GM18507 (cell line): ENCODE measurements at regions not wholly inside any gene's neighbourhood (a gene's known extent, or its start where the extent isn't known, plus 50 kb on each side); places are given as distances from the start of the nearest gene placed in this dataset.

Source experiments
- DNase-seq: peaks from one replicate; pipeline ENCODE4 v3.0.0; 2011; ENCODE audit warnings: low read depth; ENCODE audit not compliant: insufficient read length; ENCODE audit errors: extremely low spot score
- FAIRE-seq: peaks from 2 replicates; lab custom pipeline; 2011; peaks lifted over from hg19 to GRCh38; lab: Jason Lieb, UNC

DNA sequence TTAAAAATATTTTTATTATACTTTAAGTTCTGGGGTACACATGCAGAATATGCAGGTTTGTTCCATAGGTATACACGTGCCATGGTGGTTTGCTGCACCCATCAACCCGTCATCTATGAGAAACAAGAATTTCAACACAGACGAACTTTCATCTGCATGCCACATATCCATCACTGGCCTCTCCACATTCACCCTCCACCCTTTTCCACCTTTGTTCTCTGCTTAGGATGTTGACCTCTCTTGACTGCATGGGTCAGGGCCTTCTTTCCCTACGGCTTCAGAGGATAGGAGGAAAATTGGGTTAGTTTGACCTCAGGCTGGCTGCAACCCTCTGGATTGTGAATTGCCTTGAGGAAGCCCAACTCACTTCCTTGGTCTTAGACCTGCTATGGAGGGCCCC is 260.9 kb downstream of the MREG start:
- DNase-seq = no peak
- FAIRE-seq = no peak

- DNase-seq = no peak
- FAIRE-seq = no peak
Observed at GRCh38 chr2:215751911-215752272, 261.5 kb downstream of the MREG start.

- DNase-seq (no peak), FAIRE-seq (no peak)
Observed at GRCh38 chr2:215751200-215751910, 262.0 kb downstream of the MREG start.

- FAIRE-seq = no peak
Observed at GRCh38 chr2:215750763-215751162, 262.6 kb downstream of the MREG start.

GRCh38 chr2:215749092-215749957 is 264.0 kb downstream of the MREG start:
- DNase-seq (no peak), FAIRE-seq (no peak)

More at GRCh38 chr2:215750763-215751162, 262.6 kb downstream of the MREG start:
- DNase-seq = no peak

- DNase-seq = no peak
- no peak for FAIRE-seq
Observed at GRCh38 chr2:215748446-215748845, 264.9 kb downstream of the MREG start.

DNA sequence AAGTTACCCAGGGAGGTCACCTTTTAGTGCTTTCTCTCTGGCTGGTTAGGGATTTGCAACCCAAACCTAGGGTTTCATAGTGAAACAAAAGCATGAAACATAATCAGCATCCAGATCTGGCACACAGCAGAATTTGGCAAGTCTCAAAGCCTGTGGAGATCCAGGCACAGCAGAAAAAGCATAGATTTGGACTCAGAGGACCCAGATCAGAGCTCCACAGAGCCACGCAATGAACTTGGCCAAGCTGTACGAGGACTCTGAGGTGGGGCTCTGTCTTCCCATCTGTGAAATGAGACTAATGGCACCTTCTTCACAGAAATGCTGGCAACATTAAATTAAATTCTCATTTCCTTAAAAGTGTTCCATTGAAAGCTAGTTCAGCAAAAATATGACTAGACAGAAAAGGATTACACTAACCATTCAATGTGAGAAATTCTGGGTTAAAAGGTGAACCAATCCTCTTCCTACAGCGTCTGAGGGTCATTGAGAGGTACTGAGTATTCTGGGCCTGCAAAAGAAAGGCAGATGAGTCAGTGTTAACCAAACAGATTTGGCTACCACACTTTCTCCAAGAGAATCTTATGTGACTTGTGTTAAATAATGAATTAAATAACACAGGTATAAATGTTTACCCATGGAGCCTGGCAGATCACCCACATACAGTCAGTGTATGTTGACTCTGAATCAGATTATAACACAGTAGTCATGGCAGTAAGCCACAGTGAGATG is 266.3 kb downstream of the MREG start:
- DNase-seq (no peak), FAIRE-seq (no peak)

DNA sequence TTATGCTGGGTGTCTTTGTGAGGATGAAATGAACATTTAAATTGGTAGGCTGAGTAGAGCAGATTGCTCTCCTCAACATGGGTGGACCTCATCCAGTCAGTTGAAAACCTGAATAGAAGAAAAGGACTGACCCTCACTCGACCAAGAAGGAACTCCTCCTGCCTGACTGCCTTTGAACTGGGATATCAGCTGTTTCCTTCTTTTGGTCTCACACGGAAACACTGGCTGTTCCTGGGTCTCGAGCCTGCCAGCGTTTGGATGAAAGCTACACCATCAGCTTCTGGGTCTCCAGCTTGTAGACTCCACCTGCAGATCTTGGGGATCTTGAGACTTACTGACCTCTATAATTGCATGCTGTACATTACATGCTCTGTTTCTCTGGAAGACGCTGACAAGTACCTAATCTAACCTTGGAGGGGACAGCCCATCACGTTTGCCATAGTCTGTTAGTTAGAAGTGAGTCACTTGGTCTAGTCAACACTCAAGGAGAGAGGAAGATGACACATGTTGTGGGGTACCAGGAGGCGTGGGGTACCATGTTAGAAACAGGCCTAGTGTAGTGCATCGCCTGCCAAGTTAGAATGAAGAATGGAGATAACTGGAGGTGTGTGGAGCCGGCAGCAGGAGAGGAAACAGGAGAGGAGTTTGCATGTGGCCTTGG is 267.0 kb downstream of the MREG start:
- DNase-seq (no peak), FAIRE-seq (no peak)

- DNase-seq (no peak), FAIRE-seq (no peak)
Observed at GRCh38 chr2:215745331-215745730, 268.0 kb downstream of the MREG start.

GRCh38 chr2:215744514-215744913 is 268.8 kb downstream of the MREG start:
- DNase-seq (no peak), FAIRE-seq (no peak)

DNA sequence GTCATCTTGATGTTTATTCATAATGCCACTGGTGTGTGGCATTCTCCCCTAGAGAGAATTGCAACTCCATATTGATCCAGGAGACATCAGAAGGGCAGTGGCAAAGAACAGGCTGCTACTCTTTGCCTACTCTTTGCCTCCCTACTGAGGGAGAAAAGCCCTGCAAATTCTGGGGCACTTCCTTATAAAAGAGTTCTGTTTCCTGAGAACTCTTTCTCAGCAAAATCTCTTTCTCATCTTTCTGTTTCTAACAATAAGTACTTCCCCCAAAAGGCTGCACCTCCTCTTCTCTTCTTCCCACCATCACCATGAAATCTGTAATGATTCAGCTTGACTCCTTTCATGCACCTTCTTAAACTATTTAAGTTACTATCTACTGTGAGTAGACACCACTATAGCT is 270.3 kb downstream of the MREG start:
- DNase-seq (no peak), FAIRE-seq (no peak)

DNA sequence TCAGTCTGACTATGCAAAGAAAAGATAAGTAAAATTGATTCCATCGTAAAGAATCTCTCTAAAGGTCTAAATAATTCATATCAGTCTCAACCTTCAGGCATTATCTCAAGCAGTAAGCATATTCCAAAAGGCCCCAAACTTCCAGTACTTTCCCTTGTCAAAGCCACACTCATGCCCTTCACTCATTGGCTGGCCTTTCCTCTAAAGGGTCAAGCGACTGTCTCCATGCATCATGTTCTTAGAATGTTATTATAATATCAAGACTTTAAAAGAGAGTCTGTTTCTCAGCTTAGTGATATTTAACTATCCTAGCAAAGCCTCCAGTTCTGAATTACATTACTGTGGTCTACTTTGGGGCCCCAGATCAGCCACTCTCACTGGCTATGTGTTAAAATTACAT is 271.3 kb downstream of the MREG start:
- FAIRE-seq (no peak), DNase-seq (no peak)

DNA sequence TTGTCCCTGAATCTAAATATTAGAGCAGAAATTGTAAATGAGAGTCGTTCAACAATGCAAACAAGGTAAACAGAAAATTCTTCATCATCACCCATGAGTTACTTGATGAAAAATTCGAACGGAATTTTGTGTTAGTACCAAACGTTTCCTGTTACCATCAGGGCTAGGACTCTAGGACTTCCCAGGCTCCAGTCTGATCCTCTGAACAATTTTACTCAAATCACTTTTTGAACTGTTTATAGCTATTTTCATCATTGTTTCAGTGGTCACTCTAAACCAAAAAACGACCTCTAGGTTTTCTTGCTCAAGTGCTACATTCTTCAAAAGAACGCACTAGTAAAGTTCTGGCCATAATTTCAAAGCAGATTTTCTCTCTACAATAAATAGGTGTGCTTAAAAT is 273.3 kb downstream of the MREG start:
- FAIRE-seq = no peak
- no peak for DNase-seq

DNA sequence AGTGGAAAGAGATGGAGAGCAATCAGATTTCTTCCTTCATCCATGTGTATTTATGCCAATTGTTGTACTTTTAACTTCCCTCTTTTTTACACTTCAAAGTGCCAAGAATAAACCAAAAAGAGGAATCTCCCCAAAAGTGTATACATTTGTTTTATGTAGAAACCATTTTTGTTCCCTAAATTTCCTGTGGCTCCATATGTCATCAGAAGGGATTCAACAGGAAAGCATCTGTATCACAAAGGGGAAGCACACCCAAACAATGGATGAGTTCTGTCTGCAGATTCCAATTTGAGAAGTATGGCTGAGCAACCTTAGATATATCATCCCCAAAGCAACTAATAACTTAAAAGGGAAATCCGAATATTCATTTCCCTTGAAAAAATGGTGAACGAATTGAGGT is 275.0 kb downstream of the MREG start:
- no peak for DNase-seq
- no peak for FAIRE-seq

- no peak for FAIRE-seq
- DNase-seq = no peak
Observed at GRCh38 chr2:215737477-215737876, 275.9 kb downstream of the MREG start.

GRCh38 chr2:215736653-215737290 is 276.6 kb downstream of the MREG start:
- FAIRE-seq (no peak), DNase-seq (no peak)

DNA sequence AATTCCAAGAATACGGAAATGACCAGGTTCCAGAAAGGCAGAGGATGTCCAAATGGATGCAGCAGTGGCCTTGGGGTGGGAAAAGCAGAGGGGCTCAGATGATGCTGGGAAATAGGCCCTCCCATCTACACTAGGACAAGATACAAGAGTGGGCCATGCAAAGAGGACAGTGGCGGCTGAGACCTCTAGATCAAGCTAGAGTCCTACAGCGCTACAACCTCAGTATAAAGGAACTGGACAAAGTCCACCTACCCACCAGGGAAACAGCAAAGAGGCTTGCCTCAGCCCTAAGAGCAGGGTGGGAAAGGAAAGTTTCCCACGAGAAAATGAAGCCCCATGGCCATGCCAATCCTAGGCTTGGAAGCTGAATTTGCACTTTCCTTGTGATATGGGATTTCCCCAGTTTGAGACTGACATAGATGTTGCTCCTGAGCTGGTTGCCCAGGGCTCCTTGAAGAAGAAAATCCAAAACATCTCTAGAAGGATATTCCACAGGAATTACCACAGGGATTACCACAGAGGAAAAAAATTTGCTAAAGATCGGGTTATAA is 282.2 kb downstream of the MREG start:
- DNase-seq (no peak), FAIRE-seq (no peak)

DNA sequence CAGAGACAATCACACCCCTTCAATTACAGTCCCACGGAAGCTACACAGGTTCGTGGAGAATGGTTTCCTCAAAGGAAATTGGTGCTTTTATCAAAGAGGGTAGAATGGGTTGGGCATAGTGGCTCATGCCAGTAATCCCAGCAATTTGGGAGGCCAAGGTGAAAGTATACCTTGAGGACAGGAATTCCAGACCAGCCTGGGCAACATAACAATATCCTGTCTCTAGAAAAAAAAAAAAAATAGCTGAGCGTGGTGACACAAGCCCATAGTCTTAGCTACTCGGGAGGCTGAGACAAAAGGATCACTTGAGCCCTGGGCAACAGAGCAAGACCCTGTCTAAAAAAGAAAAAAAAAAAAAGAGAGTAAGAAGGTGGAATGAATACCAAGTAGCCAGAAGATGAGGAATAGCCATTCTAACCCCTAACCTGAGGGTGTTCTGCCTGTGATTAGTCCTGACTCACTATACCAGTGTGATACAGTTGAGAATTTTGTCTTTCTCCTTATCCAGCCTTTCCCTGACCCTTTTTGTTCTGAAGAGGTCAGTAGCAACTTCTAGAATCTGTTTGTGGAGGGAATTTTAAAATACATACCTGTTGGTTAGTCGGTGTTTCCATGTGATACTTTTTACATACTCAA is 283.2 kb downstream of the MREG start:
- no peak for FAIRE-seq
- no peak for DNase-seq
